AG04449 (cell line): ENCODE measurements at regions not wholly inside any gene's neighbourhood (a gene's known extent, or its start where the extent isn't known, plus 50 kb on each side); places are given as distances from the start of the nearest gene placed in this dataset.

Source experiments
- CTCF ChIA-PET: fragments of 350-600 bp; formaldehyde crosslinking; extraction: SDS; loops from one replicate; lab custom pipeline; 2021; ENCODE audit warnings: antibody characterized with exemption; lab: Yijun Ruan, JAX
- POLR2A ChIA-PET: fragments of 400-600, 350-600 bp; formaldehyde crosslinking; extraction: SDS; loops from one replicate; lab custom pipeline; 2020; ENCODE audit warnings: antibody characterized with exemption, inconsistent platforms; lab: Yijun Ruan, JAX
- DNase-seq: peaks from one replicate; pipeline ENCODE4 v3.0.0-alpha.2; 2010; ENCODE audit warnings: low read depth, low spot score
- H3K4me3 ChIP-seq: 2 replicates; pipeline ENCODE4 v1.5.1; 2011; ENCODE audit warnings: low read depth, mild to moderate bottlenecking, control low read depth, low read length
- CTCF ChIP-seq: IDR thresholded peaks from one replicate; pipeline ENCODE4 v1.5.1; 2011; ENCODE audit warnings: mild to moderate bottlenecking, moderate library complexity, low read length, control low read depth, inconsistent platforms; ENCODE audit not compliant: insufficient read depth; ENCODE audit errors: missing control alignments

GRCh38 chr12:111040690-111041089, 120.3 kb upstream of the MYL2 start:
- POLR2A ChIA-PET = no interaction called here
- no peak for TF ChIP-seq CTCF

GRCh38 chr12:111038941-111039340, 118.6 kb upstream of the MYL2 start:
- no peak overlapping the region for H3K4me3 ChIP-seq
- no peak for TF ChIP-seq CTCF
- CTCF ChIA-PET = no interaction called here
- DNase-seq = no peak
- POLR2A ChIA-PET = no interaction called here

More at GRCh38 chr12:111040690-111041089, 120.3 kb upstream of the MYL2 start:
- no peak overlapping the region for H3K4me3 ChIP-seq
- no peak for DNase-seq
- CTCF ChIA-PET = no interaction called here

GRCh38 chr12:111038077-111038476, 117.7 kb upstream of the MYL2 start:
- DNase-seq = no peak
- H3K4me3 ChIP-seq = no peak overlapping the region
- no peak for TF ChIP-seq CTCF
- CTCF ChIA-PET = no interaction called here
- POLR2A ChIA-PET = no interaction called here

- POLR2A ChIA-PET = no interaction called here
- TF ChIP-seq CTCF = no peak
- DNase-seq = no peak
- CTCF ChIA-PET = no interaction called here
- H3K4me3 ChIP-seq = no peak overlapping the region
Observed at GRCh38 chr12:111037047-111037446, 116.7 kb upstream of the MYL2 start.

- no peak for DNase-seq
- no peak for TF ChIP-seq CTCF
- POLR2A ChIA-PET = no interaction called here
- H3K4me3 ChIP-seq = no peak overlapping the region
- CTCF ChIA-PET = no interaction called here
Observed at GRCh38 chr12:111035578-111036301, 115.4 kb upstream of the MYL2 start.

GRCh38 chr12:111034886-111035577, 114.7 kb upstream of the MYL2 start:
- H3K4me3 ChIP-seq = no peak overlapping the region
- ChIA-PET CTCF (no interaction called here), POLR2A (no interaction called here)
- TF ChIP-seq CTCF = no peak
- DNase-seq = no peak
